ENCODE measurements at regions not wholly inside any gene's neighbourhood (a gene's known extent, or its start where the extent isn't known, plus 50 kb on each side); places are given as distances from the start of the nearest gene placed in this dataset.
"Not testable (repeated sequence)": the region's sequence is repeated elsewhere in the genome, so short reads cannot be mapped to it uniquely, and the experiment has no call there.

DNA sequence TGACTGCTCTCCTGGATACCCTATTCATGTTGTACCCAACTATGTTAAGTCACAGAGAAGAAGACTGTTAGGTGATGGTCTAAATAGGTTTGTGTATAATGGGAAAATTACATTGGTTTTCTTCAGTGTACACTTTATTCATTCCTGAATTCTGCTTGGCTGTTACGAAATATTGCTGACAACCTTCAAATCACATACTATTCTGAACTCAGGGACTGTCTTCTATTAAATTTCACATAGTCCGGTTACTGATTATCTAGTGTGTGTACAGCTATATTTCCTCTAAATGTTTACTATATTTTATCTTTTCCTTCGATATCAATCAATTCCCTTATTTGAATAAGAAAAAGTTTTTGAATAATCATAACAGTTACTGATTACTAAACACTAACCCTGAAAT is 1090.3 kb upstream of the CITED2 start:
- DNase-seq (ENCODE audit: low read depth in 4 of 6, low spot score in 6 of 6) = no peak
- Histone ChIP-seq H3K4me3 (ENCODE audit: low read depth, low read length) (no peak overlapping the region), H3K36me3 (ENCODE audit: control insufficient read depth, insufficient read depth, low read length) (no peaks in the 10 kb centered on the region), H3K27me3 (ENCODE audit: control insufficient read depth, insufficient read depth, low read length) (no peaks in the 10 kb centered on the region), H3K27ac (ENCODE audit: low read depth, low read length) (no peak overlapping the region), H3K9me3 (ENCODE audit: control insufficient read depth, insufficient read depth, low read length) (no peaks in the 10 kb centered on the region), H3K4me1 (ENCODE audit: control insufficient read depth, insufficient read depth, low read length) (no peaks in the 10 kb centered on the region)
- WGBS (ENCODE audit: insufficient coverage) = no CpG with 5 or more reads among the region's 3 CpGs

DNA sequence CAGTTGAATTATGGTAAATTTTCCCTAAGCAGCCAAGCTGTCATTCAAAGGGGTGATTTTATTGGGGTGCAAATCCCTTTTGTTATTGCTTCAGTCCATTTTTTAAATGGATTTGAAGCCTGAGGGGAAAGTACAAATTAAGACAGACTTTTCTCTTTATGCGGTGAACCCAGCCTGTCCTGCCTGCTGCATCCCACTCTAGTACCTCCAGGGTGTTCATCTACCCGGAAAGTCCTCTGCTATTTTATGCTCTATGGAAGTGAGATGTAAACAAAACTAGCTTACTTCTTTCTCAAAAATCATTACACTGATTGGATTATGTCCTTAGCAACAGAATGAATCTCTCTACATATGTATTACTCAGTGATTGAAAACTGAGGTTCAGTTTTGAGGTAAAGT is 1088.9 kb upstream of the CITED2 start:
- no CpG with 5 or more reads among the region's 2 CpGs for WGBS (ENCODE audit: insufficient coverage)
- Histone ChIP-seq H3K9me3 (ENCODE audit: control insufficient read depth, insufficient read depth, low read length) (no peaks in the 10 kb centered on the region), H3K4me1 (ENCODE audit: control insufficient read depth, insufficient read depth, low read length) (no peaks in the 10 kb centered on the region), H3K27me3 (ENCODE audit: control insufficient read depth, insufficient read depth, low read length) (no peaks in the 10 kb centered on the region), H3K4me3 (ENCODE audit: low read depth, low read length) (no peak overlapping the region), H3K36me3 (ENCODE audit: control insufficient read depth, insufficient read depth, low read length) (no peaks in the 10 kb centered on the region), H3K27ac (ENCODE audit: low read depth, low read length) (no peak overlapping the region)
- DNase-seq (ENCODE audit: low read depth in 4 of 6, low spot score in 6 of 6) = no peak

DNA sequence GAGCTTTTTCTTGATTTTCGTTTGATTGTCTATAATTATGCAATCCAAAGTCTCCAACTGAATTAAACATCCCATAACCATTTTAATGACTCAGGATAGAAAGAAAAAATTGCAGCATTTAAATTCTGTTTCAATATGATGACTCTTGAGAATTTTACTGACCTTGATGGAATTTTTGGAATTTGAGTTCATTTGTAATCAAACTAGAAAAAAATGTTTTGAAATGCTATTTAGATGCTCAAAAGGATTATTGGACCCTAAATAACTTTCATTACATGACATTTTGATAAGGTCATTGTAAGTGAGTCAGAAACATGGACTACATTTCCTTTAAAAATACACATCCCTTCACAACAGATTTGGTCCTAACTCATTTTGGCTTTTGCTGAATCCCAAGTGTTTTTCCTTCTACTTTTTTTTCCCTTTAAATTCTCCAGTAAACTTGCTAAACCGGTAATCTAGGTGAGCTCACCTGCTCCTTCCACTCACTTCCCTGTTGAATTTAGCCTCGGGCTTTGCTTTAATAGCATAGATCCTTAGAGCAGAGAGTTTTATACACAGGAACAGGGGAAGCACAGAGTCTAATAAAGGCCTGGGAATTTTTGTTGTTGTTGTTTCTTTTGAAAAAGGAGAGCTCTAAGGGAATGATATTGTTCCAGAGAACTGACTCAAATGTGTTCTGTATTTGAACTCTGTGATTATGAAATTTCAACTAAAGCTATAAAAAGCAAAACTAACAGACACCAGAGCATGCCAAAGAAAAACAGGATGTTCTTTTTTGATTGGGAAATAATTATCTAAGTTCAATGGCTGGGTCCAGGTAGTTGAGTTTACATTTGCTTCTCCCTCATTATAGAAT is 1088.2 kb upstream of the CITED2 start:
- Histone ChIP-seq H3K36me3 (ENCODE audit: control insufficient read depth, insufficient read depth, low read length) (no peaks in the 10 kb centered on the region), H3K27ac (ENCODE audit: low read depth, low read length) (no peak overlapping the region)
- no CpG with 5 or more reads among the region's 3 CpGs for WGBS (ENCODE audit: insufficient coverage)

DNA sequence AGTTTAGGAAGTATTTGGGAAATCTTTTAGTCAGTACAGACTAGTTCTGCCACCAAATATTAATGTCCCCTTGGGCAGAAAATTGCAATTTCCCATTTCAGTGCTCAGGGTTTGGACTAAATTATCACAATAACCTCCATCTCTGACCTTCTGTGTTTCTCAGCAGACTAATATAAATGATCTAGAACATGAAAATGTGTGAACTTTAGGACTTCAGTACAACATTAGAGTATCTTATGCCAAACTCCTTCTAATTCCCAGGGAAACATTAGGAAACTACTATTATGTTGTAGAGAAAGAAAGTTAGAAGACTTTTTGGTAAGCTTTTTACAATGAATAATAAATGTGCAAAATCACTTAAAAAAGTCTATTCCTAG is 1087.6 kb upstream of the CITED2 start:
- Histone ChIP-seq H3K4me3 (ENCODE audit: low read depth, low read length) (no peak overlapping the region), H3K27me3 (ENCODE audit: control insufficient read depth, insufficient read depth, low read length) (no peaks in the 10 kb centered on the region), H3K4me1 (ENCODE audit: control insufficient read depth, insufficient read depth, low read length) (no peaks in the 10 kb centered on the region), H3K36me3 (ENCODE audit: control insufficient read depth, insufficient read depth, low read length) (no peaks in the 10 kb centered on the region), H3K27ac (ENCODE audit: low read depth, low read length) (no peak overlapping the region), H3K9me3 (ENCODE audit: control insufficient read depth, insufficient read depth, low read length) (no peaks in the 10 kb centered on the region)
- no peak for DNase-seq (ENCODE audit: low read depth in 4 of 6, low spot score in 6 of 6)

More for the DNA sequence above, 1088.2 kb upstream of the CITED2 start:
- no peaks in the 10 kb centered on the region for H3K9me3 ChIP-seq (ENCODE audit: control insufficient read depth, insufficient read depth, low read length)
- no peaks in the 10 kb centered on the region for H3K27me3 ChIP-seq (ENCODE audit: control insufficient read depth, insufficient read depth, low read length)
- H3K4me3 ChIP-seq (ENCODE audit: low read depth, low read length) = no peak overlapping the region
- no peaks in the 10 kb centered on the region for H3K4me1 ChIP-seq (ENCODE audit: control insufficient read depth, insufficient read depth, low read length)
- no peak for DNase-seq (ENCODE audit: low read depth in 4 of 6, low spot score in 6 of 6)

DNA sequence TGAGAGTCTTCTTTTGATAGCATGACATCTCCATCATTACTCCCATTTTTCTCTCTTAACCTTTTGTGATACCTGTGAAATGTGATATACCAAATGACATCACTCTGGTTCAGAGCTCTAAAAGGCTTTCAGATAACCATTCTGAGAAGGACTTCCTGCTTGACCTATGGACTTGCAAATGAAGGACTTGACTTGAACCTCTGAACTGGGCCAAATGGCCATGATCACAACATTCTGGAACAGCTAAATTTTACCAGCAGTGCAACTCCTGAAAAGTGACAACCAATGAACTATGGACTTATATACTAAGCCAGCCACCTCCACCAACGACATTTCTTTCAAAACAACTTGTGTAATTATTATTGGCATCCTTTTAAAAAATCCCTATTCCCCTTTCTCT is 1085.8 kb upstream of the CITED2 start:
- DNase-seq (ENCODE audit: low read depth in 4 of 6, low spot score in 6 of 6) = no peak
- no peaks in the 10 kb centered on the region for H3K27me3 ChIP-seq (ENCODE audit: control insufficient read depth, insufficient read depth, low read length)
- H3K27ac ChIP-seq (ENCODE audit: low read depth, low read length) = no peak overlapping the region
- WGBS (ENCODE audit: insufficient coverage) = 80% methylated on average over 1 of the region's 1 CpG
- H3K4me3 ChIP-seq (ENCODE audit: low read depth, low read length) = no peak overlapping the region
- no peaks in the 10 kb centered on the region for H3K9me3 ChIP-seq (ENCODE audit: control insufficient read depth, insufficient read depth, low read length)
- no peaks in the 10 kb centered on the region for H3K4me1 ChIP-seq (ENCODE audit: control insufficient read depth, insufficient read depth, low read length)
- H3K36me3 ChIP-seq (ENCODE audit: control insufficient read depth, insufficient read depth, low read length) = no peaks in the 10 kb centered on the region

DNA sequence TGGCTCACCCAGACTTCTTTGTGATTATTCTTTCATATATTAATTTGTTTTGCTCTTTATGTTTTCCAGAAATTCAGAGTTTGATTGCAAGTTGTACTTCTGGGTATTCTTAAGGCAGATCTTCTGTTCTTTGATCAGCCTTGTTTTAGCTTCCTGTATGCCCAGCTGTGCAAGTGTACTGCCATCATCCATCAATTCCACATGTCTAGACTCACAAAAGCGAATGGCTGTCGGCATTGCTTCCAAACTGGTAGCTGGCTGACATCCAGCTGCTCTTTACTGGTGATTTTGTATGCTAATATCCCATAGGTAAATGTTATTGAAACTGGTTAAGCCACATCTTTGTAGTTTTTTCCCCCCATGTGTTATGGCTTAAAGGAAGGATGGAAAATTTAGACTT is 1084.8 kb upstream of the CITED2 start:
- H3K27me3 ChIP-seq (ENCODE audit: control insufficient read depth, insufficient read depth, low read length) = no peaks in the 10 kb centered on the region
- H3K4me1 ChIP-seq (ENCODE audit: control insufficient read depth, insufficient read depth, low read length) = no peaks in the 10 kb centered on the region
- H3K9me3 ChIP-seq (ENCODE audit: control insufficient read depth, insufficient read depth, low read length) = no peaks in the 10 kb centered on the region
- no peak overlapping the region for H3K4me3 ChIP-seq (ENCODE audit: low read depth, low read length)
- peak in 1 of 6 donors; percentile 43 for DNase-seq (ENCODE audit: low read depth in 4 of 6, low spot score in 6 of 6)
- WGBS (ENCODE audit: insufficient coverage) = no CpG with 5 or more reads among the region's 2 CpGs
- no peak overlapping the region for H3K27ac ChIP-seq (ENCODE audit: low read depth, low read length)
- no peaks in the 10 kb centered on the region for H3K36me3 ChIP-seq (ENCODE audit: control insufficient read depth, insufficient read depth, low read length)

DNA sequence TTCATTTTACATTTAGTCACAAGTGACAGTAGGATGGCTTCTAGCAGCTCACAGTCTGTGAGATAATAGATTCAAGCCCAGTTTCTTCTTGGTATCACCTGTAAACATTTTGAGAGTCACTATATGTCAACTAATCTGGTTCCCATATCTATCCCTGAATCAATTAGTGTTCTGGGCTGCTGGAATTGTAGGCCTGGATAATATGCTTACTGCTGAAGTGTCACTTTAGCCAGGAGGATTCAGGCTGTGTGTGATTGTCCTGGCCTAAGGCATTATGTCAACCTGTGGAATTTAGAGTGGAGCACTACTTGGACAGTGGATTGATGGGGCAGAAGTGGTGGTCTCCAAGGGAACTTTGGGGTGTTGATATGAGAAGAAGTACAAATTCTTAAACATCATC is 1071.8 kb upstream of the CITED2 start:
- H3K27me3 ChIP-seq (ENCODE audit: control insufficient read depth, insufficient read depth, low read length) = no peaks in the 10 kb centered on the region
- no peak overlapping the region for H3K4me3 ChIP-seq (ENCODE audit: low read depth, low read length)
- DNase-seq (ENCODE audit: low read depth in 4 of 6, low spot score in 6 of 6) = no peak
- H3K36me3 ChIP-seq (ENCODE audit: control insufficient read depth, insufficient read depth, low read length) = no peaks in the 10 kb centered on the region
- H3K9me3 ChIP-seq (ENCODE audit: control insufficient read depth, insufficient read depth, low read length) = no peaks in the 10 kb centered on the region
- no peak overlapping the region for H3K27ac ChIP-seq (ENCODE audit: low read depth, low read length)
- no peaks in the 10 kb centered on the region for H3K4me1 ChIP-seq (ENCODE audit: control insufficient read depth, insufficient read depth, low read length)

DNA sequence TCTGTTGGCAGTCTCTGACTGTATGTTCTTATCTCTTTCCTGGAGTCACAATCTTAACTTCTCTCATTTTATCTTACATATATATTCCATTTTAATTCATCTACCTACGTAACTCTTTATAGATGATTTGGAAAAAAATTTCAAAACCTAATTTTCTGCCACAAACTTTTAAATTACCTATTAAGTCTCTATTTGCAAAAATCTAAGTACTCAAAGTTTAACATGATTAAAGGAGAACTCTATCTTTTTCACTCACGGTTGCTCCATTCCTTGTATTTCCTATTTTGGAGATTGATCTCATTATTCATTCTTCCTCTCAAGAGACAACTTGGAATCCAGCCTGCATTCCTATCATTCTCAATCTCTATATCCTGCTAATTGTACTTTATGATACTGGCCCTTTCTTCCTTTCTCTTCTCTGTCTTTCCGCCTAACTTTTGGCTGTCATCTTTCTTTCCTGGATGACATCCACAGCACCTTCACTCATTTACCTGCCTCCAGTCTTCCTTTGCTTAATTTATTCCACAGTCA is 1071.1 kb upstream of the CITED2 start:
- H3K9me3 ChIP-seq (ENCODE audit: control insufficient read depth, insufficient read depth, low read length) = no peaks in the 10 kb centered on the region
- 32% methylated on average over 2 of the region's 3 CpGs for WGBS (ENCODE audit: insufficient coverage)
- no peak overlapping the region for H3K27ac ChIP-seq (ENCODE audit: low read depth, low read length)
- DNase-seq (ENCODE audit: low read depth in 4 of 6, low spot score in 6 of 6) = peak in 1 of 6 donors; percentile 4
- H3K36me3 ChIP-seq (ENCODE audit: control insufficient read depth, insufficient read depth, low read length) = no peaks in the 10 kb centered on the region
- no peak overlapping the region for H3K4me3 ChIP-seq (ENCODE audit: low read depth, low read length)
- H3K4me1 ChIP-seq (ENCODE audit: control insufficient read depth, insufficient read depth, low read length) = no peaks in the 10 kb centered on the region
- no peaks in the 10 kb centered on the region for H3K27me3 ChIP-seq (ENCODE audit: control insufficient read depth, insufficient read depth, low read length)

DNA sequence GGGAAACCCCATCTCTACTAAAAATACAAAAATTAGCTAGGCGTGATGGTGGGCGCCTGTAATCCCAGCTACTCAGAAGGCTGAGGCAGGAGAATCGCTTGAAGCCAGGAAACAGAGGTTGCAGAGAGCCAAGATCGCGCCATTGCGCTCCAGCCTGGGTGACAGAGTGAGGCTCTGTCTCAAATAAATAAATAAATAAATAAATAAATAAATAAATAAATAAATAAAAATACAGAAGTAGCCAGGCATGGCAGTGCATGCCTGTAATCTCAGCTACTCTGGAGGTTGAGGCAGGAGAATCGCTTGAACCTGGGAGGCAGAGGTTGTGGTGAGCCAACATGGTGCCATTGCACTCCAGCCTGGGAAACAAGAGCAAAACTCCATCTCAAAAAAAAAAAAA is 1068.7 kb upstream of the CITED2 start:
- not testable (repeated sequence) for H3K27ac ChIP-seq (ENCODE audit: low read depth, low read length); H3K4me3 ChIP-seq (ENCODE audit: low read depth, low read length); H3K9me3 ChIP-seq (ENCODE audit: control insufficient read depth, insufficient read depth, low read length); DNase-seq (ENCODE audit: low read depth in 4 of 6, low spot score in 6 of 6); H3K4me1 ChIP-seq (ENCODE audit: control insufficient read depth, insufficient read depth, low read length); H3K36me3 ChIP-seq (ENCODE audit: control insufficient read depth, insufficient read depth, low read length); H3K27me3 ChIP-seq (ENCODE audit: control insufficient read depth, insufficient read depth, low read length)
- WGBS (ENCODE audit: insufficient coverage) = no CpG with 5 or more reads among the region's 7 CpGs

DNA sequence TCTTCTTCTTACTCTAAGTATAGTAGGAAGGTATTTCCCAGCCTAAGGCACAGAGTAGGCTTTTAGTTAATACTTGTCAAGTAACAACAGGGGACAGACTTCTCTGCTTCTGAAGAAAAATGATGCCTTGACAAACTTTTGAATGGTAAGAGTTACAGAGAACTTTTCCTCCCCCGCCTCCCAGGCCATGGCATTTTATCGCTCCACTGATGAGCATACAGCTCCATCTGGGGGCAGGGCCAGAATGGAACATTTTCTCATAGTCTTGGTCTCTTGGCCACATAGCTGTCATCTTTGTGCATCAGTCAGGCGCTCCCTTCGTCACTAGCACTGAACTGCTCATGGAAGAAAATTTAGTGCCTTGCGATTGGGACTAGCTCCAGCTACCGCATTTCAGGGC is 1066.8 kb upstream of the CITED2 start:
- Histone ChIP-seq H3K36me3 (ENCODE audit: control insufficient read depth, insufficient read depth, low read length) (no peaks in the 10 kb centered on the region), H3K4me1 (ENCODE audit: control insufficient read depth, insufficient read depth, low read length) (no peaks in the 10 kb centered on the region)

More for the DNA sequence above, 1066.8 kb upstream of the CITED2 start:
- H3K27me3 ChIP-seq (ENCODE audit: control insufficient read depth, insufficient read depth, low read length) = no peaks in the 10 kb centered on the region
- DNase-seq (ENCODE audit: low read depth in 4 of 6, low spot score in 6 of 6) = peak in 2 of 6 donors; percentile 31 to 52
- WGBS (ENCODE audit: insufficient coverage) = 53% methylated on average over 5 of the region's 6 CpGs
- H3K27ac ChIP-seq (ENCODE audit: low read depth, low read length) = no peak overlapping the region
- H3K4me3 ChIP-seq (ENCODE audit: low read depth, low read length) = no peak overlapping the region
- H3K9me3 ChIP-seq (ENCODE audit: control insufficient read depth, insufficient read depth, low read length) = no peaks in the 10 kb centered on the region
